ENCODE measurements at regions not wholly inside any gene's neighbourhood (a gene's known extent, or its start where the extent isn't known, plus 50 kb on each side); places are given as distances from the start of the nearest gene placed in this dataset.

DNA sequence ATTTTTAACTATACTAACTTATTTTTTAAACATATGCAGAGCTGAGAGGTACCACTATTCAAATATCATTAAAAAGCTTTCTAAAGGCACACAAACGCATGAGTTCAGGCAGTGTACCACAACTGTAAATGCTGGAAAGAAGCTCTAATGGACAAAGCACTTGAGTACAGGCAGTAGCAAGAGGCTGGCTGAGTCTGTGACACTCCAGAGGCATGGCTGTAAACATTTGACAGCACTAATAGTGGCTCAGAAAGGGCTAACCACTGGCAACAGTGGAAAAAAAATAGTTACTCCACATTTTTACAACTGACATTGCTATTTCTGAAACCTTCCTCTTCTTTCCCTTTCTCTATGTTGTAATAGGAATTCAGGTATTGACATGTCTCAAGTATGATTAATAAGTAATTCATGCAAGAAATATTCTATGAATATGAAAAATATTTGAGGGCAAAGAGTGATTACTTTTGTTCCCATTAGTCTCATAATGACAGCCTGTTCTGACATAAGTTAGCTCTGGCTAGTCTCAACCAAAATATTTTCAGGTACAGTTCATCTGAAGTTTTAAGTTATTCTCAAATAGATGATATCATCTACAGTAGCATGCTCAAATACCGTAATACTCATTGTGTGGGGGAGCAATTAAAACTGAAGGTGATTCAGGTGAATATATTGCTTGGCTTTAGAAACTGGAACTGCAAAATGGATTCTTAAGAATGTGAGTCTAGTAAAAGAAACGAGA, 324.0 kb upstream of the POT1 start:
- TF ChIP-seq POLR2A (IDR thresholded peaks at IDR 0.05; ENCODE audit: low read depth, low read length) (no peak), POLR2AphosphoS5 (IDR thresholded peaks at IDR 0.05; ENCODE audit: low read depth, low read length) (no peak)
